ENCODE measurements at regions not wholly inside any gene's neighbourhood (a gene's known extent, or its start where the extent isn't known, plus 50 kb on each side); places are given as distances from the start of the nearest gene placed in this dataset.

DNA sequence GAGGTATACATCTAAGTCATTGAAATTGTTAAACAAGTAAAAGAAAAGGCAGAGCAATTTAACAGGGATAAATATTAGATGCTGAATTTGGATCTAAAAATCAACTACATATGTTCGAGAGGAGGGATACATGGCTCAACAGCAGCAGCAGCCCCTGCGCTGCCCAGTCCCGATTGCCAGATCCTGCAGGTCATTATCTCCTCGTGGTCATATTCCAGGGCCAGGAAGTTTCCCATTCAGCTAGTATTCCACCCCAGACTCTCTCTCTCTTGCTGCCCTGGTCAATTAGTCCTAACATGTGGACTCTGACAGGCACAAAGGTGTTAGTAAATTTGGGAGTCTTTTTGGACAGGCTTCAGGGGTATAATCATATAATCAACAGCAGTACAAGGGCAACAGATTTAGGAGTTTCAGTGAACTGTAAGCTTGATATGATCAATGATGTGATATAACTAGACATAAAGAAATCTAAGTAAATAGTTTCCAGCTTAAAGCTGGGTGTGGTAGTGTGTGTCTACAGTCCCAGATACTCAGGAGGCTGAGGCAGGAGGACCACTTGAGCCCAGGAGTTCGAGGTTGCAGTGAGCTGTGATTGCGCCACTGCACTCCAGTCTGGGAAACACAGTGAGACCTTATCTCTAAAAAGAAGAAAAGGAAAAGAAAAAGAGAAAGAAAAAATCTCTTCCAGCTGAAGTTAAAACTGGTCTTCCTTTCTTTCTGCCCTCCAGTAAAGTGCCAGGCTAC, 96.5 kb upstream of the MED13 start:
- Histone ChIP-seq H3K36me3 (replicated peaks; ENCODE audit: insufficient read depth, low read length) (no peaks in the 10 kb centered on the region), H3K9me3 (replicated peaks; ENCODE audit: insufficient read depth, low read length) (no peaks in the 10 kb centered on the region), H3F3A (ENCODE audit: insufficient read depth, low read length) (peaks cover 5% of the 10 kb centered on the region), H2AFZ (ENCODE audit: low read length) (no peak overlapping the region), H3K4me2 (ENCODE audit: low read depth, low read length) (no peak overlapping the region), H3K9ac (ENCODE audit: low read length) (no peak overlapping the region), H3K4me1 (ENCODE audit: low read length) (peaks cover 9% of the 10 kb centered on the region), H3K27me3 (replicated peaks; ENCODE audit: insufficient read depth, low read length) (no peaks in the 10 kb centered on the region), H3K27ac (ENCODE audit: low read length) (no peak overlapping the region), H3K79me2 (ENCODE audit: low read length) (no peaks in the 10 kb centered on the region), H4K20me1 (ENCODE audit: insufficient read depth, low read length) (no peaks in the 10 kb centered on the region), H3K4me3 (ENCODE audit: low read length) (no peak overlapping the region), H3K9me2 (replicated peaks; ENCODE audit: insufficient read depth, low read length) (no peaks in the 10 kb centered on the region)
- DNase-seq = no peak
- TF ChIP-seq EZH2phosphoT487 (IDR thresholded peaks at IDR 0.05; ENCODE audit: low read length) (no peak), EZH2 (optimal IDR thresholded peaks at IDR 0.05; ENCODE audit: low read depth, low read length) (no peak)
- TF ChIP-seq, protein P1, sequence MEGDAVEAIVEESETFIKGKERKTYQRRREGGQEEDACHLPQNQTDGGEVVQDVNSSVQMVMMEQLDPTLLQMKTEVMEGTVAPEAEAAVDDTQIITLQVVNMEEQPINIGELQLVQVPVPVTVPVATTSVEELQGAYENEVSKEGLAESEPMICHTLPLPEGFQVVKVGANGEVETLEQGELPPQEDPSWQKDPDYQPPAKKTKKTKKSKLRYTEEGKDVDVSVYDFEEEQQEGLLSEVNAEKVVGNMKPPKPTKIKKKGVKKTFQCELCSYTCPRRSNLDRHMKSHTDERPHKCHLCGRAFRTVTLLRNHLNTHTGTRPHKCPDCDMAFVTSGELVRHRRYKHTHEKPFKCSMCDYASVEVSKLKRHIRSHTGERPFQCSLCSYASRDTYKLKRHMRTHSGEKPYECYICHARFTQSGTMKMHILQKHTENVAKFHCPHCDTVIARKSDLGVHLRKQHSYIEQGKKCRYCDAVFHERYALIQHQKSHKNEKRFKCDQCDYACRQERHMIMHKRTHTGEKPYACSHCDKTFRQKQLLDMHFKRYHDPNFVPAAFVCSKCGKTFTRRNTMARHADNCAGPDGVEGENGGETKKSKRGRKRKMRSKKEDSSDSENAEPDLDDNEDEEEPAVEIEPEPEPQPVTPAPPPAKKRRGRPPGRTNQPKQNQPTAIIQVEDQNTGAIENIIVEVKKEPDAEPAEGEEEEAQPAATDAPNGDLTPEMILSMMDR (IDR thresholded peaks at IDR 0.05; ENCODE audit: low read length) = no peak

DNA sequence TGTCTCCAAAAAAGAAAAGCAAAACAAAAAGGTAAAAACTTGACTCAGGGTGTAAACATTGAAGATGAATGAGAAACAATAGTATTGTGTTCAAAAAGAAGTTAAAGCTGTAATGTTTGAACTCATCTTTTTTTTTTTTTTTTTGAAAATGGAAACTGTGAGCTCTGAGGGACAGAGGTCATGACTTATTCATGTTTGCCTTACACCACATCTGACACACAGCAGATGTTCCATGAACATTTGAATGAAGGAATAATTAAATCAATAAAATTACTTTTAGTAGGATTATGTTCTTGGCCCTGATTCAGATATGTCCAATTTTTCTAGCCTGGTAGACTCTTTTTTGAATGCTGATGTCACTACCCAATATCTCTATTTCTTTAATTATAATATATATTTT, 95.7 kb upstream of the MED13 start:
- H3K9me2 ChIP-seq (replicated peaks; ENCODE audit: insufficient read depth, low read length) = no peaks in the 10 kb centered on the region
- H3K27me3 ChIP-seq (replicated peaks; ENCODE audit: insufficient read depth, low read length) = no peaks in the 10 kb centered on the region
- no peaks in the 10 kb centered on the region for H4K20me1 ChIP-seq (ENCODE audit: insufficient read depth, low read length)
- no peak overlapping the region for H3K4me3 ChIP-seq (ENCODE audit: low read length)
- no peaks in the 10 kb centered on the region for H3K36me3 ChIP-seq (replicated peaks; ENCODE audit: insufficient read depth, low read length)
- no peak overlapping the region for H3K4me2 ChIP-seq (ENCODE audit: low read depth, low read length)
- no peaks in the 10 kb centered on the region for H3K9me3 ChIP-seq (replicated peaks; ENCODE audit: insufficient read depth, low read length)
- no peak overlapping the region for H3K9ac ChIP-seq (ENCODE audit: low read length)
- H3K4me1 ChIP-seq (ENCODE audit: low read length) = peaks cover 9% of the 10 kb centered on the region
- TF ChIP-seq EZH2 (optimal IDR thresholded peaks at IDR 0.05; ENCODE audit: low read depth, low read length) (no peak), EZH2phosphoT487 (IDR thresholded peaks at IDR 0.05; ENCODE audit: low read length) (no peak)
- TF ChIP-seq, protein P1 (IDR thresholded peaks at IDR 0.05; ENCODE audit: low read length) = no peak
- no peak overlapping the region for H2AFZ ChIP-seq (ENCODE audit: low read length)
- no peak overlapping the region for H3K27ac ChIP-seq (ENCODE audit: low read length)
- H3F3A ChIP-seq (ENCODE audit: insufficient read depth, low read length) = peaks cover 5% of the 10 kb centered on the region
- no peaks in the 10 kb centered on the region for H3K79me2 ChIP-seq (ENCODE audit: low read length)
- DNase-seq = no peak

DNA sequence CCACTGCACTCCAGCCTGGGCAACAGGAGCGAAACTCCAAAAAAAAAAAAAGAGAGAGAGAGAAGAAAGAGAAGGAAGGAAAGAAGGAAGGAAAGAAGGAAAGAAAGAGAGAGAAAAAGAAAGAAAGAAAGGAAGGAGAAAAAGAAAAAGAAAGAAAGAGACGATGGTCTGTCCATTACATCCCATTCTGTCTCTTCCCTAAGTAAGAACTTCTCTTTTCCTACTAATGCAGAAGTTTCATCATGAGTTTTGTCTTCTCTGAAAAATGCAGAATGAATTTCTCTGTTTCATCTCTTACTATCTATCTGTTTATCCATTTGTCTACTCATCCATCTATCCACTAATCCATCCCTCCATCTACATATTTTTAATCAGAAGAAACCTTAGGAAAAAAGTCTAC, 94.9 kb upstream of the MED13 start:
- no peak for DNase-seq
- peaks cover 1% of the 10 kb centered on the region for H3K4me1 ChIP-seq (ENCODE audit: low read length)
- TF ChIP-seq EZH2 (optimal IDR thresholded peaks at IDR 0.05; ENCODE audit: low read depth, low read length) = no peak
- no peak for TF ChIP-seq EZH2phosphoT487 (IDR thresholded peaks at IDR 0.05; ENCODE audit: low read length)
- TF ChIP-seq, protein P1 (IDR thresholded peaks at IDR 0.05; ENCODE audit: low read length) = no peak
- no peak overlapping the region for H2AFZ ChIP-seq (ENCODE audit: low read length)
- H3F3A ChIP-seq (ENCODE audit: insufficient read depth, low read length) = no peaks in the 10 kb centered on the region
- no peaks in the 10 kb centered on the region for H3K79me2 ChIP-seq (ENCODE audit: low read length)
- no peaks in the 10 kb centered on the region for H3K36me3 ChIP-seq (replicated peaks; ENCODE audit: insufficient read depth, low read length)
- no peak overlapping the region for H3K4me2 ChIP-seq (ENCODE audit: low read depth, low read length)
- no peaks in the 10 kb centered on the region for H3K27me3 ChIP-seq (replicated peaks; ENCODE audit: insufficient read depth, low read length)
- H3K9ac ChIP-seq (ENCODE audit: low read length) = no peak overlapping the region
- no peak overlapping the region for H3K4me3 ChIP-seq (ENCODE audit: low read length)
- no peaks in the 10 kb centered on the region for H3K9me3 ChIP-seq (replicated peaks; ENCODE audit: insufficient read depth, low read length)
- no peaks in the 10 kb centered on the region for H4K20me1 ChIP-seq (ENCODE audit: insufficient read depth, low read length)
- H3K27ac ChIP-seq (ENCODE audit: low read length) = no peak overlapping the region
- no peaks in the 10 kb centered on the region for H3K9me2 ChIP-seq (replicated peaks; ENCODE audit: insufficient read depth, low read length)
